ENCODE measurements at regions not wholly inside any gene's neighbourhood (a gene's known extent, or its start where the extent isn't known, plus 50 kb on each side); places are given as distances from the start of the nearest gene placed in this dataset.
"Not testable (repeated sequence)": the region's sequence is repeated elsewhere in the genome, so short reads cannot be mapped to it uniquely, and the experiment has no call there.

DNA sequence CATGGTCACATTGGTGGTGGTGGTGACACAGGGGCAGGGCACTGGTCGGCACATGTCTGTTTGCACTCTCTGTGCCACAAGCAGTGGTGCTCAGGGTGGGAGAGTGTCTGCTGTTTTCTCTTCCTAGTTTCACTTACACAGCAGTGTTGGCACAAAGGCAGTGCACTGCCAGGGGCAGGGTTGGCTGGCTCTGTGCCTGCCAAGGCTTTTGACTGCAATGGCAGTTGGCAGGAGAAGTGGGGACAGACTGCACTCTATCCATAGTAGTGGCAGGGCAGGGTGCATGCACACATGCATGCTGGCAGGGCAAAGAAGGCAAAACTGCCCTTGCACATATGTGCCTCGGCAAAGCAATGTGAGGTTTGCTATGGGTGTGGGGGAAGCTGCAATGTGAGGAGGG is 635.9 kb downstream of the SUCLG1 start:
- H3K4me3 ChIP-seq (ENCODE audit: low read depth, low read length): no peak overlapping the region
- TF ChIP-seq, protein P1, sequence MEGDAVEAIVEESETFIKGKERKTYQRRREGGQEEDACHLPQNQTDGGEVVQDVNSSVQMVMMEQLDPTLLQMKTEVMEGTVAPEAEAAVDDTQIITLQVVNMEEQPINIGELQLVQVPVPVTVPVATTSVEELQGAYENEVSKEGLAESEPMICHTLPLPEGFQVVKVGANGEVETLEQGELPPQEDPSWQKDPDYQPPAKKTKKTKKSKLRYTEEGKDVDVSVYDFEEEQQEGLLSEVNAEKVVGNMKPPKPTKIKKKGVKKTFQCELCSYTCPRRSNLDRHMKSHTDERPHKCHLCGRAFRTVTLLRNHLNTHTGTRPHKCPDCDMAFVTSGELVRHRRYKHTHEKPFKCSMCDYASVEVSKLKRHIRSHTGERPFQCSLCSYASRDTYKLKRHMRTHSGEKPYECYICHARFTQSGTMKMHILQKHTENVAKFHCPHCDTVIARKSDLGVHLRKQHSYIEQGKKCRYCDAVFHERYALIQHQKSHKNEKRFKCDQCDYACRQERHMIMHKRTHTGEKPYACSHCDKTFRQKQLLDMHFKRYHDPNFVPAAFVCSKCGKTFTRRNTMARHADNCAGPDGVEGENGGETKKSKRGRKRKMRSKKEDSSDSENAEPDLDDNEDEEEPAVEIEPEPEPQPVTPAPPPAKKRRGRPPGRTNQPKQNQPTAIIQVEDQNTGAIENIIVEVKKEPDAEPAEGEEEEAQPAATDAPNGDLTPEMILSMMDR (IDR thresholded peaks at IDR 0.05; ENCODE audit: low read depth, low read length): no peak

DNA sequence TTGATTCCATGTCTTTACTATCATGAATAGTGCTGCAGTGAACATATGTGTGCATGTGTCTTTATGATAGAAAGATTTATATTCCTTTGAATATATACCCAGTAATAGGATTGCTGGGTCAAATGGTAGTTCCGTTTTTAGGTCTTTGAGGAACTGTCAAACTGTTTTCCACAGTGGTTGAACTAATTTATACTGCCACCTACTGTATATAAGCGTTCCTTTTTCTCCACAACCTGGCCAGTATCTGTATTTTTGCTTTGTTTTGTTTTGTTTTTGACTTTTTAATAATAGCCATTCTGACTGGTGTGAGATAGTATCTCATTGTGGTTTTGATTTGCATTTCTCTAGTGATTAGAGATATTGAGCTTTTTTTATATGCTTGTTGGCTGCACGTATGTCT is 641.6 kb downstream of the SUCLG1 start:
- TF ChIP-seq, protein P1 (IDR thresholded peaks at IDR 0.05; ENCODE audit: low read depth, low read length): no peak
- H3K4me3 ChIP-seq (ENCODE audit: low read depth, low read length): no peak overlapping the region

DNA sequence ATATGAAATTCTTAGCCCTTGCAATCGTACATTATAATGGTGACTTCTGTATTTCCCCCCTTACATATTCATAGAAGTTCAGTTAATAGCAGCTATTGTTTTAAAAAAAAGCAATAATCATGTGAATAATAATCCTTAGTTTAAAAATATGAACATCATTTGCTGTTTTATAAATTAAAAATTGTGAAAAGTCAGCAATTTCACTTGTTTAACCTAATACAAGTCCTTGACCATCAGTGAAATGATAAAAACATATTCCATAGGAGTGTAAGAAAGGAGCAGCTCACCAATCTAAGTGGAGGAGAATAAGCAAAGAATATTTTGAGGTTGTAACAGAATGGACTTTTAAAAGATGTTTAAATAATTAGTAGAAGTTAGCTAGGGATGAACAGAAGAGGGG is 650.2 kb downstream of the SUCLG1 start:
- TF ChIP-seq, protein P1 (IDR thresholded peaks at IDR 0.05; ENCODE audit: low read depth, low read length): no peak
- H3K4me3 ChIP-seq (ENCODE audit: low read depth, low read length): no peak overlapping the region

DNA sequence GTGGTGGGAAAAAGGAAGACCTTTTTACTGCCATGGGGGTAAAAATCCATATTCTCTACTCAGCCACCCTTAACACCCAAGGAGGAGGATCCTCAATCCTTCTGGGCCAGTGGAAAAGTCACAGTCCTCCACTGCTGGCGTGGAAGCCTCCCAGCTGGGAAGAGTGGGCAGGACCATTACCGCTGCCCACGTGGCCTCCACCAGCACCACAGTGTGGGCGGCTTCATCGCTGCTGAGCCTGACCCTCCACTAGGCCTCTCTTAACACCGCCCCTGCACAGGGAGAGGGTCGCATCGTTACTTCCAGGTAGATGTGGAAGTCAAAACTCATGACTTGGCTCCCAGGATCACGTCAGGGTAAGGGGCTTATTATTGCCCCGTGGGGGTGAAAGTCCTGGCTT is 656.5 kb downstream of the SUCLG1 start:
- TF ChIP-seq, protein P1 (IDR thresholded peaks at IDR 0.05; ENCODE audit: low read depth, low read length): no peak
- no peak overlapping the region for H3K4me3 ChIP-seq (ENCODE audit: low read depth, low read length)

DNA sequence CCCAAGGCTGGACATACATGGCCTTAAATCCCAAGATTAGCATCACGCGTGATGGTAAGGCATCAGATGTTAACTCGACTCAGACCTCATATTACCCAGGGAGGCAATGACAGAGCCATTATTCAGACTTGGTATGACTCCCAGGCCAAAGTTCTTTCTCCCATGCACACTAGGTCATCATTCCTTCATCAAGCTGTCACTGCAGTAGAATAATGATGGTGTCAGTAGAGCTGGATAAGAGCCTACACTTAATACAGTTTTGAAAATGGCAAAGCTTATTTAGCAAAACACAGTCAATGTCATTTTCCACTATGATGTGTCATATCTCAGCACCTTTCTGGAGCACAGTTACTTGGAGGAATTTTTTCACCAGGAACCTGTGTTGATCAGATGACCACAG is 663.3 kb downstream of the SUCLG1 start:
- TF ChIP-seq, protein P1 (IDR thresholded peaks at IDR 0.05; ENCODE audit: low read depth, low read length): no peak
- no peak overlapping the region for H3K4me3 ChIP-seq (ENCODE audit: low read depth, low read length)

DNA sequence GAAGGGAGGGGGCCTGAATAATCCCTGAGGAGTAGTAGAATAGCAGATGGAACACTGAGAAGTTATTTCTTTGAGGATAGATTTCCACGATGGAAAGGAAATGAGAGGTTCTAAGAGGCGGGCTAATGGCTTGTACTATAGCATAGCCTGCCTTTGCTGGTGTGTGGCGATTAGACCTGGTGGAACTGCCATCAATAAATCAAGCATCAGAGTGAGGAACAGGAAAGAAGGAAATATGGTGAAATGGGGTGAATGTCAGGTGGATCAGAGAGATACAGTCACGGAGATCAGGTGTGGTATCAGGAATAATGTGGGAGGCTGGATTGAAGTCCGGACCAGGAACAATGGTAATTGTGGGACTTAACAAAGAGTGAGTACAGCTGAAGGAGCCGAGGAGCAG is 668.6 kb downstream of the SUCLG1 start:
- not testable (repeated sequence) for H3K4me3 ChIP-seq (ENCODE audit: low read depth, low read length)

DNA sequence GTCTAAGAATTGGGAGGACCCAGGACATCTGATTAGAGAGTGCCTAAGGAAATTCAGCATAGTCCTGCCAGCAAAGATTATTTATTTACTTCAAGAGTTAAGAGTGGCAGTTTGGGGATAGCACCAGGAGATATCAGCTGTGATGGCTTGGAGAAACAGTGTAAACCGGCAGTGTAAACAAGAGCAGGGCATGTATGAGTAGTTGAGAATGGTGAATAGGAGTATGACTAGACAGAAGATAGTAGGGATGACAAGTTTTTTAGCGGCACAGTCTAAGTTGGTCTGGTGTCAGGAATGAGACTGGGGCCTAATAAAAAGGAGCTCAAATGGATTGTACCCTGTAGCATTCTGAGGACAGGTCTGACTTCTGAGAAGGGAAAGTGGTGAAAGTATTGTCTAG is 669.4 kb downstream of the SUCLG1 start:
- H3K4me3 ChIP-seq (ENCODE audit: low read depth, low read length): not testable (repeated sequence)

- not testable (repeated sequence) for H3K4me3 ChIP-seq (ENCODE audit: low read depth, low read length)
Observed at GRCh38 chr2:83788938-83789566, 670.0 kb downstream of the SUCLG1 start.

GRCh38 chr2:83787189-83787588 is 671.9 kb downstream of the SUCLG1 start:
- no peak overlapping the region for H3K4me3 ChIP-seq (ENCODE audit: low read depth, low read length)
- TF ChIP-seq, protein P1 (IDR thresholded peaks at IDR 0.05; ENCODE audit: low read depth, low read length): no peak
